H1 (cell line): ENCODE measurements at regions not wholly inside any gene's neighbourhood (a gene's known extent, or its start where the extent isn't known, plus 50 kb on each side); places are given as distances from the start of the nearest gene placed in this dataset.
A peak's percentile ranks its signal among the peaks of the same experiment; 100 is the strongest.

Experiments
- CTCF ChIA-PET: fragments of 300-600 bp; sonication (Branson Sonifier 250); formaldehyde crosslinking; loops from one replicate; lab custom pipeline; 2021; ENCODE audit not compliant: partially characterized antibody; lab: Charles Lee
- POLR2A ChIA-PET: fragments of 300-600 bp; sonication (Branson Sonifier 250); formaldehyde crosslinking; loops from one replicate; lab custom pipeline; 2021; ENCODE audit warnings: inconsistent platforms; ENCODE audit not compliant: partially characterized antibody; lab: Charles Lee
- DNase-seq, 2 experiments: peaks; one replicate each; pipeline versions ENCODE4 v3.0.0 to v3.0.0-alpha.2; 2010 to 2022; ENCODE audit warnings: low spot score in 2 of 2, low read depth in 1 of 2, mixed read lengths in 1 of 2
- FAIRE-seq: peaks from 2 replicates; lab custom pipeline; 2011; peaks lifted over from hg19 to GRCh38; lab: Jason Lieb, UNC
- H2AFZ ChIP-seq: 2 replicates; pipeline ENCODE4 v1.8.1; 2012; ENCODE audit warnings: low read length, inconsistent platforms
- H2AK5ac ChIP-seq: 2 replicates; pipeline ENCODE4 v1.6.1; 2013; ENCODE audit warnings: low read depth, low read length
- H2BK120ac ChIP-seq: replicated peaks from 2 replicates; pipeline ENCODE3; 2013; ENCODE audit warnings: low read depth, low read length, inconsistent platforms
- H2BK12ac ChIP-seq: 2 replicates; pipeline ENCODE4 v1.6.1; 2013; ENCODE audit warnings: low read depth, low read length
- H2BK15ac ChIP-seq: 2 replicates; pipeline ENCODE4 v1.6.1; 2013; ENCODE audit warnings: low read length
- H2BK20ac ChIP-seq: 2 replicates; pipeline ENCODE4 v1.6.1; 2013; ENCODE audit warnings: low read length
- H2BK5ac ChIP-seq: 2 replicates; pipeline ENCODE4 v1.6.1; 2013; ENCODE audit warnings: low read depth, low read length
- H3K14ac ChIP-seq: 2 replicates; pipeline ENCODE4 v1.6.1; 2013; ENCODE audit warnings: inconsistent platforms; ENCODE audit not compliant: insufficient read length
- H3K18ac ChIP-seq: 2 replicates; pipeline ENCODE4 v1.6.1; 2013; ENCODE audit warnings: low read length; ENCODE audit errors: extremely low read depth
- H3K23ac ChIP-seq: 2 replicates; pipeline ENCODE4 v1.6.1; 2013; ENCODE audit warnings: inconsistent platforms; ENCODE audit not compliant: insufficient read length
- H3K23me2 ChIP-seq: 2 replicates; pipeline ENCODE4 v1.6.1; 2013; ENCODE audit warnings: low read depth, low read length
- H3K27ac ChIP-seq: 2 replicates; pipeline ENCODE4 v1.6.1; 2011; ENCODE audit warnings: low read depth, low read length, inconsistent platforms
- H3K27me3 ChIP-seq, 4 experiments: replicated peaks in 1 of 4; 1 replicate in 1 of 4; 2 replicates in 3 of 4; pipeline versions ENCODE4 v1.6.1 to v1.8.1; 2011 to 2013; ENCODE audit warnings: low read length in 3 of 4, mild to moderate bottlenecking in 3 of 4, inconsistent platforms in 2 of 4, mixed read lengths in 2 of 4, moderate library complexity in 1 of 4; ENCODE audit not compliant: control insufficient read depth in 3 of 4, insufficient read depth in 3 of 4; ENCODE audit errors: extremely low read depth in 1 of 4
- H3K36me3 ChIP-seq, 4 experiments: 2 replicates each; pipeline versions ENCODE4 v1.6.1 to v1.8.1; 2011 to 2013; ENCODE audit warnings: mild to moderate bottlenecking in 4 of 4, low read length in 3 of 4, moderate library complexity in 2 of 4, control low read depth in 1 of 4, inconsistent platforms in 1 of 4; ENCODE audit not compliant: insufficient read depth in 4 of 4, control insufficient read depth in 2 of 4
- H3K4ac ChIP-seq: replicated peaks from 2 replicates; pipeline ENCODE3; 2013; ENCODE audit warnings: low read length, low read depth, mixed read lengths, inconsistent platforms; ENCODE audit not compliant: insufficient read length
- H3K4me1 ChIP-seq, 4 experiments: replicated peaks in 1 of 4; 1 replicate in 1 of 4; 2 replicates in 3 of 4; pipeline versions ENCODE4 v1.6.1 to v1.8.1; 2011 to 2013; ENCODE audit warnings: low read length in 3 of 4, inconsistent platforms in 2 of 4, mixed read lengths in 1 of 4; ENCODE audit not compliant: insufficient read depth in 4 of 4, control insufficient read depth in 3 of 4
- H3K4me2 ChIP-seq, 2 experiments: 2 replicates each; pipeline versions ENCODE4 v1.6.1 to v1.8.1; 2011 to 2013; ENCODE audit warnings: low read depth in 2 of 2, low read length in 2 of 2, control low read depth in 1 of 2, inconsistent platforms in 1 of 2, mild to moderate bottlenecking in 1 of 2; ENCODE audit not compliant: insufficient read depth in 1 of 2
- H3K4me3 ChIP-seq, 4 experiments: fragments of 200-600, 300-600 bp in 1 of 4; sonication (generic), shearing (Covaris generic), sonication (Bioruptor Twin) in 1 of 4; 2 replicates each; pipeline versions ENCODE4 v1.5.1 to v1.8.1; 2011 to 2016; ENCODE audit warnings: low read length in 4 of 4, low read depth in 3 of 4, control low read depth in 2 of 4, inconsistent platforms in 2 of 4, mild to moderate bottlenecking in 2 of 4, mixed read lengths in 1 of 4, moderate library complexity in 1 of 4; ENCODE audit not compliant: insufficient read depth in 2 of 4; ENCODE audit errors: extremely low read depth in 1 of 4
- H3K56ac ChIP-seq: replicated peaks from 2 replicates; pipeline ENCODE3; 2013; ENCODE audit warnings: low read depth, mild to moderate bottlenecking, mixed read lengths, low read length, inconsistent platforms; ENCODE audit not compliant: insufficient read length
- H3K79me1 ChIP-seq: 2 replicates; pipeline ENCODE4 v1.6.1; 2013; ENCODE audit warnings: low read depth, low read length, control low read depth
- H3K79me2 ChIP-seq, 2 experiments: 2 replicates each; pipeline versions ENCODE4 v1.6.1 to v1.8.1; 2012 to 2013; ENCODE audit warnings: low read length in 2 of 2, mild to moderate bottlenecking in 2 of 2, inconsistent platforms in 1 of 2; ENCODE audit not compliant: insufficient read depth in 2 of 2, control insufficient read depth in 1 of 2
- H3K9ac ChIP-seq, 4 experiments: replicated peaks in 1 of 4; 1 replicate in 1 of 4; 2 replicates in 3 of 4; pipeline versions ENCODE4 v1.6.1 to v1.8.1; 2011 to 2013; ENCODE audit warnings: low read depth in 3 of 4, low read length in 3 of 4, control low read depth in 2 of 4, mild to moderate bottlenecking in 2 of 4, moderate library complexity in 2 of 4, inconsistent platforms in 1 of 4; ENCODE audit errors: extremely low read depth in 1 of 4
- H3K9me3 ChIP-seq, 2 experiments: 2 replicates each; pipeline versions ENCODE4 v1.6.1 to v1.8.1; 2012 to 2013; ENCODE audit warnings: mild to moderate bottlenecking in 2 of 2, moderate library complexity in 2 of 2, control low read depth in 1 of 2, inconsistent platforms in 1 of 2, low read depth in 1 of 2, low read length in 1 of 2, mixed read lengths in 1 of 2; ENCODE audit not compliant: insufficient read depth in 2 of 2
- H4K20me1 ChIP-seq, 2 experiments: replicated peaks in 1 of 2; 2 replicates each; pipeline versions ENCODE3 to v1.8.1; 2011 to 2013; ENCODE audit warnings: inconsistent platforms in 2 of 2, low read length in 2 of 2, mild to moderate bottlenecking in 1 of 2; ENCODE audit not compliant: insufficient read depth in 2 of 2, control insufficient read depth in 1 of 2
- H4K5ac ChIP-seq: 2 replicates; pipeline ENCODE4 v1.6.1; 2013; ENCODE audit warnings: low read length, low read depth, mixed read lengths, inconsistent platforms; ENCODE audit not compliant: insufficient read length
- H4K8ac ChIP-seq: 2 replicates; pipeline ENCODE4 v1.8.0; 2013; ENCODE audit warnings: mild to moderate bottlenecking, moderate library complexity, low read length, inconsistent platforms; ENCODE audit not compliant: insufficient read depth; ENCODE audit errors: extremely low read depth
- H4K91ac ChIP-seq: replicated peaks from 2 replicates; pipeline ENCODE3; 2013; ENCODE audit warnings: low read length, mixed read lengths, inconsistent platforms; ENCODE audit not compliant: insufficient read length
- ATF3 ChIP-seq: IDR thresholded peaks from 2 replicates; pipeline ENCODE4 v1.6.1; 2011; ENCODE audit warnings: low read depth, mild to moderate bottlenecking, low read length; ENCODE audit not compliant: insufficient read depth
- BACH1 ChIP-seq: IDR thresholded peaks from 2 replicates; pipeline ENCODE4 v1.6.1; 2012; ENCODE audit warnings: low read length, improper control_type of control experiment
- CTBP2 ChIP-seq: IDR thresholded peaks from 2 replicates; pipeline ENCODE4 v1.7.0; 2011; ENCODE audit warnings: borderline replicate concordance, mild to moderate bottlenecking, moderate library complexity, mixed read lengths, low read length; ENCODE audit not compliant: insufficient read depth, insufficient read length
- GABPA ChIP-seq: IDR thresholded peaks from 2 replicates; pipeline ENCODE4 v1.6.1; 2011; ENCODE audit warnings: mild to moderate bottlenecking, low read length, moderate library complexity, borderline replicate concordance; ENCODE audit not compliant: insufficient read depth
- MAFK ChIP-seq: IDR thresholded peaks from 2 replicates; pipeline ENCODE4 v1.6.1; 2012; ENCODE audit warnings: low read depth, mild to moderate bottlenecking, improper control_type of control experiment, low read length
- SP2 ChIP-seq: IDR thresholded peaks from 2 replicates; pipeline ENCODE4 v1.6.1; 2012; ENCODE audit warnings: mild to moderate bottlenecking, low read length, inconsistent platforms
- WGBS, 2 experiments: shearing (Covaris generic) in 1 of 2; methylation state at CpG; one replicate each; pipeline versions ENCODE4 v1.1.6 to v1.1.7; 2013 to 2015; ENCODE audit warnings: low lambda C conversion rate in 2 of 2, mixed read lengths in 2 of 2, inconsistent platforms in 1 of 2, low coverage in 1 of 2, missing lambda C conversion rate in 1 of 2; ENCODE audit not compliant: insufficient replicate concordance in 2 of 2, insufficient coverage in 1 of 2, insufficient read length in 1 of 2; ENCODE audit errors: extremely low coverage in 1 of 2, missing lambda C conversion rate in 1 of 2; 5-methylcytosine and 5-hydroxymethylcytosine counted together

- WGBS, 2 experiments = 17% methylated on average over 2 of the region's 2 CpGs; no CpG with 5 or more reads in 1 of the 2 experiments
- CTCF ChIA-PET = interaction anchor here (1.0 to 2.3 kb wide), 7 partner anchors 13 to 245 kb away, joined by 3 to 9 read pairs (median 4); no protein-coding TSS in a partner anchor
- no peak for DNase-seq
- TF ChIP-seq ATF3 = no peak
- TF ChIP-seq BACH1 = peak; percentile 28
- TF ChIP-seq CTBP2 = no peak
- TF ChIP-seq MAFK = no peak
- TF ChIP-seq SP2 = no peak
- TF ChIP-seq GABPA = no peak
Observed at GRCh38 chr4:24720979-24721378, 74.4 kb upstream of the SOD3 start.

More at GRCh38 chr4:24720979-24721378, 74.4 kb upstream of the SOD3 start:
- no peak overlapping the region for H2AFZ ChIP-seq
- no peak overlapping the region for H2BK12ac ChIP-seq
- H4K8ac ChIP-seq = no peak overlapping the region
- H3K23me2 ChIP-seq = no peaks in the 10 kb centered on the region; the same call in 1 of the 2 replicates
- no peak overlapping the region for H3K23ac ChIP-seq
- H3K4ac ChIP-seq = peak overlapping the region; percentile 58
- H3K4me1 ChIP-seq = peaks cover 0 to 12% (median 9%) of the 10 kb centered on the region in 4 experiments; a peak in 4 of 7 replicates
- peak overlapping the region in 1 of 4 experiments; percentile 15; a peak in 1 of 8 replicates for H3K4me3 ChIP-seq
- H2BK15ac ChIP-seq = no peak overlapping the region
- H3K9ac ChIP-seq = no peak overlapping the region
- no peaks in the 10 kb centered on the region for H3K9me3 ChIP-seq
- POLR2A ChIA-PET = interaction anchor here (1.0 to 1.3 kb wide), 2 partner anchors 17 to 58 kb away, joined by 3 to 4 read pairs; no protein-coding TSS in a partner anchor
- H2BK20ac ChIP-seq = no peak overlapping the region
- no peaks in the 10 kb centered on the region; a peak in 1 of 7 replicates for H3K27me3 ChIP-seq
- H2BK5ac ChIP-seq = peak overlapping the region; percentile 82; the same call in 1 of the 2 replicates
- no peak overlapping the region for H2AK5ac ChIP-seq
- H3K14ac ChIP-seq = no peak overlapping the region
- peak overlapping the region; percentile 44 to 54 for H3K4me2 ChIP-seq
- FAIRE-seq = peak; percentile 57
- H4K5ac ChIP-seq = peak overlapping the region; percentile 86
- no peaks in the 10 kb centered on the region for H3K36me3 ChIP-seq
- no peak overlapping the region for H3K27ac ChIP-seq
- H2BK120ac ChIP-seq = peak overlapping the region; percentile 89
- no peaks in the 10 kb centered on the region for H3K79me2 ChIP-seq
- H3K56ac ChIP-seq = no peak overlapping the region
- no peaks in the 10 kb centered on the region for H4K20me1 ChIP-seq
- H4K91ac ChIP-seq = no peak overlapping the region
- no peak overlapping the region; the same call in 1 of the 2 replicates for H3K18ac ChIP-seq
- no peaks in the 10 kb centered on the region for H3K79me1 ChIP-seq
